GM12891 (cell line): ENCODE measurements at regions not wholly inside any gene's neighbourhood (a gene's known extent, or its start where the extent isn't known, plus 50 kb on each side); places are given as distances from the start of the nearest gene placed in this dataset.

Experiments
- PAX5 ChIP-seq: IDR thresholded peaks from 2 replicates; pipeline ENCODE4 v1.6.1; 2011; ENCODE audit warnings: low read length, moderate library complexity, mild to moderate bottlenecking; ENCODE audit not compliant: insufficient read depth, severe bottlenecking
- POLR2A ChIP-seq: IDR thresholded peaks from 2 replicates; pipeline ENCODE4 v1.6.1; 2011; ENCODE audit warnings: low read depth, low read length, control low read depth
- POLR2AphosphoS5 ChIP-seq: IDR thresholded peaks from 2 replicates; pipeline ENCODE4 v1.6.1; 2011; ENCODE audit warnings: low read depth, low read length, control low read depth
- SPI1 ChIP-seq: IDR thresholded peaks from 2 replicates; pipeline ENCODE4 v1.6.1; 2011; ENCODE audit warnings: low read depth, low read length, control low read depth

GRCh38 chr5:8598996-8599395 lies 730.0 kb downstream of the MTRR start:
- no peak for TF ChIP-seq POLR2A
- TF ChIP-seq POLR2AphosphoS5, result no peak
- no peak for TF ChIP-seq PAX5
- no peak for TF ChIP-seq SPI1
